ENCODE measurements at regions not wholly inside any gene's neighbourhood (a gene's known extent, or its start where the extent isn't known, plus 50 kb on each side); places are given as distances from the start of the nearest gene placed in this dataset.

- TF ChIP-seq, protein P1, sequence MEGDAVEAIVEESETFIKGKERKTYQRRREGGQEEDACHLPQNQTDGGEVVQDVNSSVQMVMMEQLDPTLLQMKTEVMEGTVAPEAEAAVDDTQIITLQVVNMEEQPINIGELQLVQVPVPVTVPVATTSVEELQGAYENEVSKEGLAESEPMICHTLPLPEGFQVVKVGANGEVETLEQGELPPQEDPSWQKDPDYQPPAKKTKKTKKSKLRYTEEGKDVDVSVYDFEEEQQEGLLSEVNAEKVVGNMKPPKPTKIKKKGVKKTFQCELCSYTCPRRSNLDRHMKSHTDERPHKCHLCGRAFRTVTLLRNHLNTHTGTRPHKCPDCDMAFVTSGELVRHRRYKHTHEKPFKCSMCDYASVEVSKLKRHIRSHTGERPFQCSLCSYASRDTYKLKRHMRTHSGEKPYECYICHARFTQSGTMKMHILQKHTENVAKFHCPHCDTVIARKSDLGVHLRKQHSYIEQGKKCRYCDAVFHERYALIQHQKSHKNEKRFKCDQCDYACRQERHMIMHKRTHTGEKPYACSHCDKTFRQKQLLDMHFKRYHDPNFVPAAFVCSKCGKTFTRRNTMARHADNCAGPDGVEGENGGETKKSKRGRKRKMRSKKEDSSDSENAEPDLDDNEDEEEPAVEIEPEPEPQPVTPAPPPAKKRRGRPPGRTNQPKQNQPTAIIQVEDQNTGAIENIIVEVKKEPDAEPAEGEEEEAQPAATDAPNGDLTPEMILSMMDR (IDR thresholded peaks at IDR 0.05), result no peak
Measured at GRCh38 chr5:159412284-159413046, 82.2 kb upstream of the IL12B start.

DNA sequence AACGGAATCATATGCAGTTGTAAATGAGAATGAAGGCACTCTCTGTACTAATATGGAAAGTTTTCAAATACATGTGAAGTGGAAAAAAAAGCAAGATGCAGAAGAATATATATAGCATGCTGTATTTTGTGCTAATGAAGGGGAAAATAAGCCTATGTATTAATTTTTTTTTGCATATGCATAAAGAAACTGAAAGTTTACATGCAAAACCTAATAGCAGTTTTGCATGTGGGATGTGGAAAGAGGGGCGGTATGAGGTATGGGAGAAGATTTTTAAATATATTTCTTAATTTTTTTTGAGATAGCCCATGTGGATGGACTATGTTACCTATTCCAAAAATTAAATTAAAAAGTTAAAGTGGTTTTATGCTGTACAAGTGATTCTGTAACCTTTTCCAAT is 83.7 kb upstream of the IL12B start:
- TF ChIP-seq, protein P1 (IDR thresholded peaks at IDR 0.05), result no peak

GRCh38 chr5:159415301-159415937 is 85.1 kb upstream of the IL12B start:
- TF ChIP-seq, protein P1 (IDR thresholded peaks at IDR 0.05), result no peak

- TF ChIP-seq, protein P1 (IDR thresholded peaks at IDR 0.05), result no peak
Measured at GRCh38 chr5:159416438-159416837, 86.2 kb upstream of the IL12B start.

- TF ChIP-seq, protein P1 (IDR thresholded peaks at IDR 0.05), result no peak
Measured at GRCh38 chr5:159417170-159417569, 86.9 kb upstream of the IL12B start.

- TF ChIP-seq, protein P1 (IDR thresholded peaks at IDR 0.05), result no peak
Measured at GRCh38 chr5:159419576-159419975, 89.3 kb upstream of the IL12B start.

- TF ChIP-seq, protein P1 (IDR thresholded peaks at IDR 0.05), result no peak
Measured at GRCh38 chr5:159420940-159421339, 90.7 kb upstream of the IL12B start.

Measured in LNCAP (cell line).